SHP77 (cell line): ENCODE measurements at regions not wholly inside any gene's neighbourhood (a gene's known extent, or its start where the extent isn't known, plus 50 kb on each side); places are given as distances from the start of the nearest gene placed in this dataset.
"Not testable (repeated sequence)": the region's sequence is repeated elsewhere in the genome, so short reads cannot be mapped to it uniquely, and the experiment has no call there.

Source experiments
- DNase-seq, 2 experiments: peaks; one replicate each; lab custom pipeline; 2025; lab: John Stamatoyannopoulos, UW

DNA sequence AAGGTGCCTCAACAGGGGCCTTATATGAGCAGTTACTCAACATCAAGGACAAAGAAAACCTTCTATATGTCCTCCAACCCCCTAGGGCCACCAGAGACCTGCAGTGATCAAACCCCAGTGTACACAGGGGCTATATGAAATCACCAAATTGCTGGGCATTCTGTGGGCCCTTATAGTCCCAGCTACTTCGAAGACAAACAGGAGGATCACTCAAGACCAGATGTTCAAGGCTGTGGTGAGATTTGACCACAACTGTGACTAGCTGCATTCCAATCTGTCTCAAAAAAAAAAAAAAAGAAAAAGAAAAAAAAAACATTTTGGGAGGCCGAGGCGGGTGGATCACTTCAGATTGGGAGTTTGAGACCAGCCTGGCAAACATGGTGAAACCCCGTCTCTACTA, 51.0 kb upstream of the PRB2 start:
- DNase-seq: no peak

DNA sequence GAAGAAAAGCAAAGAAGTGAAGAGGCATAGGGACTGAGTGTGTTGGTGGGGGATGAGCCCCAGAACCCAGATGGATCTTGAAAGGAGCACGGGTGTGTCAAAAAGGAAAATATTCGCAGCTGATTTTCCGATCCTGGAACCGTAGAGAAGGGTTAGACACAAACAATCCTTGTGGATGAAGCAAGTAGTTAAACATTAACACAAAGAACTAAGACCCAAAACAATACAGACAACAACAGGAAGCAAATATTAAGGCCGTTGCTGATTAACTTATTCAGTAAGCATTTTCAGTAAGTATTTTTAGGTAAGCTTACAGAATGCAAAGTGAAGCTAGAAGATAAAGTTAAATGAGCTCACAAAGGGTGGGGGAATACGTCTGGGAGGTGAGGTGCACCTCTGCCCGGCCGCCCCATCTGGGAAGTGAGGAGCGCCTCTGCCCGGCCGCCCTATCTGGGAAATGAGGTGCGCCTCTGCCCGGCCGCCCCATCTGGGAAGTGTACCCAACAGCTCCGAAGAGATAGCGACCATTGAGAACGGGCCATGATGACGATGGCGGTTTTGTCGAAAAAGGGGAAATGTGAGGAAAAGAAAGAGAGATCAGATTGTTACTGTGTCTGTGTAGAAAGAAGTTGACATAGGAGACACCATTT, 62.8 kb upstream of the PRB2 start:
- DNase-seq: no peak

DNA sequence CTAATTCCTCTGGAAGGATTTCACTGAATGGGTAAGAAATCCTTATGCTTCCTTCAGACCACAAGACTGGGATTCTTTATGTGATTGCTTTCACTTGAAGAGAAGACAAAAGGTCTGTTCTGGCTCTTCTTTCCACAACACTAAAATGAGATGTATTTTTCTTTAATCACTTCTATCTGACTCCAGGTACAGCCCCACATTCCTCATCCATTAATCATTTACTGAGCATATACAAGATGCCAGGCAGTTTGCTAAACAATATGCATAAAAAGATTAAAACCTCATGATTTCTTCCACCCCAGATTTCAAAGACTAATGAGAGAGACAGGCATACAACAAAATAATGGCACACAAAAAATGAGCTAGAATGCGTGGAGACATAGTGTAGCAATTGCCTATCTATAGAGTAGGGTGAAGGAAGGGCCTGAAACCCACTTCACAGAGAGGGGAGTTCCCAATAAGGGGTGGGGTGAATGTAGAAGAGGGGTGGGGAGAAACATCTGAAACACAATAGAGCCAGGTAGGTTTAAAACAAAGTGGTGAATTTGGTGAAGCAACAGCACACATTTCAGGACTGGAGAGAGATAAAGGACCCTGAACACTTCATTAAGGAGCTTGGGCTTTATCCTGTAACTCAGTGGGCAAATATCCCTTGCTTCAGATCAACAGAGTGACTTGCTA, 65.1 kb upstream of the PRB2 start:
- no peak for DNase-seq

DNA sequence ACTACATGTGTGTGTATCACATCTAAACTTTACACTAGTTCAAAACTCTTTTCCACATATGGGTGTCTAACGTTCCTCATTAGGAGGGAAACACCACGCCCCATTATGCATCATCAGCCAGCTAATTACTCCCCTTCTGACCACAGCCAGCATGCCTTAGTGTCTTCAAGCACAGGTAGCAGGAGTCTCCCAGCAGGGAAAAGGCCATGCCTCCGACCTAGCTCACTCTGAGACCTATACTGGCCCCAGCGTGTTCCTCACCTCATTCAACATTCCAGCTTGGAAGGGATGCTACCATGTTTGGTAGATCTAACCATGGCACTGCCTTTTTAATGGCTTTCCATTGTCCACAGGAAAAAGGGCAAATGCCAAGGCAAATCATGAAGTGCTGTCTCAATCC, 66.1 kb upstream of the PRB2 start:
- no peak for DNase-seq

GRCh38 chr12:11477110-11477509, 81.7 kb upstream of the PRB2 start:
- no peak for DNase-seq

GRCh38 chr12:11482955-11483354, 87.6 kb upstream of the PRB2 start:
- no peak for DNase-seq

DNA sequence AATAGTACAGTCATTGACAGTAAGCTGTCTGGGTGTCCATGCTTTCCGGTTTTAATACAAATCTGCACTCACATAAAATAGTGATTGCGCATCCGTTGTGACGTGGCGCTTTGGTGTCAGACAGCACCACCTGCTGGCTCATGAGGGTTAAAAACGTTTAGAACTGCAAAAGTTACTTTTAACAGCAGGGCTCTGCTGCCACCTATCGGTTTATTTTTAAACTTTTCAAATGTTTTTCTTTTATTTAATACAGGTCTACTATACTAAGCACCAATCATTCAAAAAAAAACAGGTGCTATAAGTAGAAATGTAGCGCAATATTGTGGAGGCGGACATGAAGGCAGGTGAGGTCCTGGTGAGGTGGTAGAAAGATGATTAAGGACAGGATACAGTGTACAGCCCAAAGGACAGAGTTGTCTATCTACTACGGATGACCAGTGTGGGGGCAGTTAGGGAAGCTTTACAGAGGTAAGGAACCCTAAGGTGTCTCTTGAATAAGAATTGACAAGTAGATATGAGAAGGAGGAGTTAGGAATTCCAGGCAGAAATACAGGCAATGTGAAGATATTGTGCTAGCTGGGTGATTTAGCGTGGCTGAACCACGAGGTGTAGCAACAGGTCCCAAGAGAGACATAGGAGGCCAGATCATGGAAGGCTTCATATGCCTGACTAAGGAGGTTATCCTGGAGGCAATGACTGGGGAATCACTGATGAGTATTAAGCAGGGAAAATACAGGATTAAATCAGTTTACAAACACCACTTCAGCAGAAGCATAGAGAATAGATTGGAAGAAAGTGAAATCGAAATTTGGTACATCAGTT, 91.5 kb upstream of the PRB2 start:
- peak; percentile 26 to 47 for DNase-seq

- no peak for DNase-seq
These were observed 100.9 kb upstream of the PRB2 start for GRCh38 chr12:11496157-11496851.

DNA sequence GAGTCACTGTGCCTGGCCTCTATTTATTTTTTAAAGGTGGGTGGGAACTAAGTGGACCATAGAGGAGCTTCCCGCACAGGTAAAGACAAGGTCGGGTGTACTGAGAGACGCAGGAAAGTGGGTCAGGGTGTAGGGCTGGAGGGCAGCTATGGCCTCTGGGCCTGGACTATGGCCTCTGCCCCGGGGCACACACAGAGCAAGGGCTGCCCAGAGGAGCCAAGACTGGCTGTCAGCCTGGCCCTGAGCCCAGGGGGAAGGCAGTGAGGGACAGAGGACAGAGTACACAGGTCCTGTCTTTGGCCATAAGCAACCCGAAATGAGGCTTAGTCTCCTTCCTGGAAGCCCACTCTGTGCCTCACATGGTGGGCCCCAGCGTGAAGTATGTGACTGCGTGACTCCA, 102.1 kb upstream of the PRB2 start:
- DNase-seq: no peak

- DNase-seq: no peak
These were observed 102.6 kb upstream of the PRB2 start for GRCh38 chr12:11497995-11498394.

GRCh38 chr12:11498574-11498973, 103.2 kb upstream of the PRB2 start:
- not testable (repeated sequence) for DNase-seq

DNA sequence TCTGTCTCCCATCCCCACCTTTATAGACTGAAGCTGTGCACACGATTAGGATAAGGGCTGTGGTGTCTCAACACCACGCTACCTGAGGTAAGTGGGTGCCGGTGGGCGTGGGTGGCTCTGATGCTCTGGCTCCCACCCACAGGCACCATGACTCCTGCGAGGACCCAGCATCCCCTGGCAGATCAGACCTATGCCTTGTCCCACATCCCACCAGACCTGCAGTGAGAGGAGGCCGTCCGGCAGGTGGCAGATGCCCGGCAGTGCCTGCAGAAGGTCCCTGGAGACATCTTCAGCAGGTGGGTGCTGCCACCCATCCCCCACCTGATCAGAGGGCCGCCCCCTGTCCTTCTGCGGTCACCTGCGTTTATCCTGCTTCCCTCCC, 104.4 kb upstream of the PRB2 start:
- DNase-seq: peak in 1 of 2 experiments; percentile 25

DNA sequence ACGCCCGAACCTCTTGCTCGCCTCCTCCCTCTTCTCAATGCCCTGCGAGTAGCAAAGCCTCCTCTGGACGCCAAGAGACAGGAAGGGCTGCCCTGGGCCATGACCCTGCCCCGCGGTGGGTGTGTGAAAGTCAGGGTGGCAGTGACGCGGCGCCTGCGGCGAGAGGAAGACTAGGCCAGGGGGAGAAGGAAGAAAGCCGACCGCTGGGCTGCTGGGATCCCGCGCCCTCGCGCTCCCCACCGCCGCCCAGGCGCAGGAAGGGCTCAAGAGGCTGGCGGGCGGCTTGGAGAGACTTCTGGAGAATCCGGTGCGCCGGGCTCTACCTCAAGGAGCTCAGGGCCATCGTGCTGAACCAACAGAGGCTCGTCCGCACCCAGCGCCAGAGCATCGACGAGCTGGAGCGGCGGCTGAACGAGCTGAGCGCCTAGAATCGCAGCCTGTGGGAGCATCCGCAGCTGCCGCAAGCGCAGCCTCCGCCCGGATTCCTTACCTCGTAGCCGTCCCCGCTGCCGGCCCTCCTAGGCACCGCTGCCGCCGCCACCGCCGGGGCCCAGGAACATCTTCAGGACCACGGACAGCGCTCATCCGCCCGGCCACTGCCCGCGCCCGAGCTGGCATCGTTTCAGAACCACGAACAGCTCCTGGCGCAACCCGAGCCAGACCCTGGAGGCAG, 105.0 kb upstream of the PRB2 start:
- no peak for DNase-seq

DNA sequence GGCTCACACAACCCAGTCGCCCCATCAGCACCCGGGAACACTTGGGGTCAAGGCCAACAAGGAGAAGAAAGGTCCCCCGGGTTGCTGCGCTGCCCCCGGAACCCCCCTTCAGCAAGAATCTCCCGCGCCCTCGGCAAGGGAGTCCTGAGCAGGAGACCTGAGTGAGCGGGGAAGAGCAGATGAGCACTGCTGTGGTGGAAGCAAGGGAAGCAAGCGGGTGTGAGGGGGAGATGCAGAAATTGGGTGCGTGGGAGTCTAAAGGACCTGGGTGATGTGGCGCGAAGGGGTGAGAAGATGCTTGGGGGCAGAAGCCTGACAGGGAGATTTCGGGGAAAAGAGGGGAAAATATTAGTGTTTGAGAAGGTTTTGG, 105.5 kb upstream of the PRB2 start:
- DNase-seq: no peak

GRCh38 chr12:11508699-11509098, 113.3 kb upstream of the PRB2 start:
- DNase-seq: no peak

DNA sequence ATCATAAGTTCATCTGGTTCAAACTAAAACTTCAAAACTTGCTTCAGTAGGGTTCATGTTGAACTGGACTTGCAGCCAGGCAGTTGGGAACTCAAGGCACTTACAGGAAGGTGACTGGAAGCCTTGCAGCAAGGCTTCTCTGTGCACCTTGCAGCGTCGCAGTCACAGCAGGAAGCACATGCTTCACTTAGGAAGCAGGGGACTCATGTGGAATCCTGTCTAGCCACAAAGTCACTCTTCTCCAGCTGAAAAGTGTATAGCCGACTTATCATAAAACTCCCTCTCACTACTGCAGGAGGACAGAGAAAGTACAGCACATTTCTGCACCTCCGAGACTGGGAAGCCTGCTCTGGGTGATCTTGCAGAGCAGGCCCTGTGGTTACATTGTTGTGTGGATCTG, 114.0 kb upstream of the PRB2 start:
- DNase-seq: no peak

DNA sequence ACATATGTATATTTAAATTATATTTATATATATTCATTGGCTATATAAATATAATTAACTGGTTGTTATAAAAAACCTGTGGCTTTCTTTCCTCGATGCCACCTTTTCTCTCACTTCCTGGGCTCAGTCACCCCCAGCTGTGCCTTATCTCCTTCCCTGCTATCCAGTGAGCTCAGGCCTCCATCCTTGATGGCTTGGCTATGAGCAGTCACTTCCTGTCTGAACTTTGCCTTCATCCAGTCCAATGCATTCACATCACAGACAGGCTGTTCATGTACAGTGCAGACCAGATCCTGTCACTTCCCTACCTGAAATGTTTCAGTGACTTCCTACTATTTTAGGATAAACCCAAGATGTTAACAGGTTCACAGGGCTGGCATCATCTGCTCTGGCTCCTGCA, 115.3 kb upstream of the PRB2 start:
- no peak for DNase-seq

GRCh38 chr12:11513288-11513687, 117.9 kb upstream of the PRB2 start:
- no peak for DNase-seq

DNA sequence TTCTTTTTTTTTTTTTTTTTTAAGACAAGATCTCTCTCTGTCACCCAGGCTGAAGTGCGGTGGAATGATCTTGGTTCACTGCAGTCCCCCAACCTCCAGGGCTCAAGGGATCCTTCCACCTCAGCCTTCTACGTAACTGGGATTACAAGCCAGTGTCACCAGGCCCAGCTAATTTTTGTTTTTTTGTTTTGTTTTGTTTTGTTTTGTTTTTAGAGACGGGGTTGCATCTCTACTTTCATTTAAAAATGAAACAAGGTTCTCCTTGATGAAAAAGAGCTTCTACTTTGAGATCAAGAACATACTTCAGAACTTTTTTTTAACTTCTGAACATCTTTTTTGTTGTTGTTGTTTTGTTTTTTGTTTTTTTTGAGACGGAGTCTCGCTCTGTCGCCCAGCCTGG, 121.7 kb upstream of the PRB2 start:
- no peak for DNase-seq

DNA sequence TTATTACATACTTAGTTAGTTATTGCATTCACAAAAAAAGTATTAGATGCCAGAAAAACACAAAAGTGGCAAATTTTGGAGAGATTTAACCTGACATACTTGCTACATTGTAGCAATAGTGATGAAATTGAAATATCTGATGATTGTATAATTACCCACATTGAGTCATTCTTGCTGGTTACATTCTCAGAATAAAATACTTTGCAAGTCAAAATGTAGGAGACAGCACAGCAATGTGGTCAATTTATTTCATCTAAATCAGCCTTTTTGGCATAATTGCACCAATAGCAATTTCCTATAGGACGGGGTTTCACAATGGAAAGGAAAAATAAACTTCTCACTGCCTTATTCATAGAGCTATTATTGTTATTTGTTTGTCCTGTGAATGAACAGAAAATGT, 125.0 kb upstream of the ETV6 start:
- no peak for DNase-seq

DNA sequence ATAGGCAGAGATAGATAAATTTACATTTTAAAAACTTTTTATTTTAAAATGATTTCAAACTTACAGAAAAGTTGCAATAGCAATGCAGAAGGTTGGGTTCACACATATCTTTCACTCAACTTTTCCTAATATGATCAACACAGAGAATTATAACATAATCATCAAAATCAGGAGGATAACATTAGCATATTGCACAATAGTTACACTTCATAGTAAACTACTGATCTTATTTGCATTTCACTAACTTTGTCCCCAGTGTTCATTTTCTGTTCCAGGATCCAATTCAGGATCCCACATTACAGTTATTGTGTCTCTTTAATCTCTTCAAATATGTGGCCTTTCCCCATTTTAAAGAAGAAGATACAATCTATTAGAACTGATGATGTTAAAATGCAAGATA, 115.4 kb upstream of the ETV6 start:
- DNase-seq: no peak

GRCh38 chr12:11535127-11535526, 114.3 kb upstream of the ETV6 start:
- DNase-seq: no peak
